ENCODE measurements at regions not wholly inside any gene's neighbourhood (a gene's known extent, or its start where the extent isn't known, plus 50 kb on each side); places are given as distances from the start of the nearest gene placed in this dataset.

GRCh38 chr6:153670403-153671026 lies 368.5 kb upstream of the OPRM1 start:
- TF ChIP-seq TAF1 (IDR thresholded peaks at IDR 0.05; ENCODE audit: low read depth) (no peak), CTCF (IDR thresholded peaks at IDR 0.05; ENCODE audit: poor library complexity, severe bottlenecking) (no peak), EP300 (conservative IDR thresholded peaks at IDR 0.05; ENCODE audit: poor library complexity, severe bottlenecking) (no peak), POLR2AphosphoS5 (IDR thresholded peaks at IDR 0.05) (no peak), EZH2 (IDR thresholded peaks at IDR 0.05; ENCODE audit: borderline replicate concordance, insufficient read depth, low read length, poor library complexity, severe bottlenecking) (no peak), MXI1 (conservative IDR thresholded peaks at IDR 0.05; ENCODE audit: poor library complexity, severe bottlenecking) (no peak), REST (IDR thresholded peaks at IDR 0.05; ENCODE audit: borderline replicate concordance) (no peak)

Data from neural cell (in vitro differentiated cells).